ENCODE measurements at regions not wholly inside any gene's neighbourhood (a gene's known extent, or its start where the extent isn't known, plus 50 kb on each side); places are given as distances from the start of the nearest gene placed in this dataset.

DNA sequence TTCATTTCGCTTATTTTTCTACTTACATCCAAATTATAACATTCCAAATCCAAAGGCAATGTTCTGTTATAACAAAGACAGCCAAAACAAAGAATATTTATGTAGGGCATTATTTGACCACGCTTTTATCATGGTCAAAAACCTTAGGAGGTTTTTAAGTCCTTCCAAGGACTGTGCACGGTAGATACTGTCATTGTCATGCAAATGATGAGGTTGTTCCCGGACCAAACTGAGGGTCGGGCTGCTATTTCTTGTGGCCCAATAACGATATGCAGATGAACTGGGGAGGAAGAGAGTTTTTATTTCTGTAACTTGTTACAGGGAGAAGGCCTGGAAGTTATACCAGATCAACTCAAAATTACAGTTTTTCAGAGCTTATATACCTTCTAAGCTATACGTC lies 56.6 kb upstream of the STEAP4 start:
- intact Hi-C loops (cut with micrococcal nuclease) (no loop called here), dilution Hi-C loops (cut with MboI; ENCODE audit: extremely low pct_ligation_motif_present, low sequenced_read_pairs) (no loop called here)
- Histone ChIP-seq H2AFZ (ENCODE audit: low read depth, low read length) (no peak overlapping the region), H3K79me2 (ENCODE audit: control insufficient read depth, insufficient read depth, low read length) (no peaks in the 10 kb centered on the region), H3K9me1 (replicated peaks; ENCODE audit: control insufficient read depth, extremely low read depth, insufficient read depth, low read length) (no peaks in the 10 kb centered on the region), H3K27ac (ENCODE audit: insufficient read depth, low read depth, low read length) (no peak overlapping the region), H3K4me3 (replicated peaks in 1 of 3; ENCODE audit: insufficient read depth in 1 of 3, low read depth in 1 of 3, low read length in 3 of 3) (no peak overlapping the region), H3K4me2 (ENCODE audit: insufficient read depth, low read length) (no peak overlapping the region), H3K27me3 (ENCODE audit: control insufficient read depth in 2 of 2, insufficient read depth in 2 of 2, low read length in 2 of 2) (no peaks in the 10 kb centered on the region), H3K9ac (replicated peaks; ENCODE audit: extremely low read depth, insufficient read depth, low read length) (no peak overlapping the region), H3K36me3 (ENCODE audit: control insufficient read depth in 2 of 2, extremely low read depth in 1 of 2, insufficient read depth in 2 of 2, low read length in 2 of 2) (no peaks in the 10 kb centered on the region), H3K9me3 (replicated peaks; ENCODE audit: control insufficient read depth, insufficient read depth, low read length) (no peaks in the 10 kb centered on the region), H4K20me1 (replicated peaks; ENCODE audit: control insufficient read depth, extremely low read depth, insufficient read depth, low read length) (no peaks in the 10 kb centered on the region), H3K4me1 (ENCODE audit: control insufficient read depth, extremely low read depth, insufficient read depth, low read length) (no peaks in the 10 kb centered on the region)
- ChIA-PET CTCF (no interaction called here), POLR2A (no interaction called here)
- BruUV-seq (replicated peaks) = no TSS peak
- DNase-seq (ENCODE audit: low read depth, low spot score) (no peak), FAIRE-seq (no peak)
- TF ChIP-seq POLR2AphosphoS5 (IDR thresholded peaks at IDR 0.05; ENCODE audit: insufficient read depth, low read depth, low read length) = no peak

DNA sequence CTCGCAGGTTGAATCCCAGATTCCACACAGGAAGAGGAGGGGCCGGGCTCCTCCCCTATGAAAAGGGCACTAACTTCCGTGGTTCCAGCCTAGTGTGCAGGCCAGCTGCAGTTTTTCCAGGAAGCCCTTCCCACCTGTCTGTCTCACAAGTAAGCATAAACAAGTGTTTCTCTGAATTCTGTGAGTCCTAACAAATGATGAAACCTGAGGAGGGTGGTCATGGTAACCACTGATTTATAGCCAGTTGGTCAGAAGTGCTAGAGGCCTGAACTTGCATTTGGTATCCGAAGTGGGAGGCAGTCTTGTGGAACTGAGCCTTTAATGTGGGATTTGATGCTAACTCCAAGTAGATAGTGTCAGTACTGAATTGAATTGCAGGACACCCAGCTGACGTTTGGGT lies 54.7 kb upstream of the STEAP4 start:
- ChIA-PET POLR2A (no interaction called here), CTCF (interaction anchor here (1.0 to 1.2 kb wide), 2 partner anchors 8 to 14 kb away, joined by 3 read pairs; no protein-coding TSS in a partner anchor)
- no peak overlapping the region for H3K4me2 ChIP-seq (ENCODE audit: insufficient read depth, low read length)
- FAIRE-seq (no peak), DNase-seq (ENCODE audit: low read depth, low spot score) (no peak)
- H3K27me3 ChIP-seq (ENCODE audit: control insufficient read depth in 2 of 2, insufficient read depth in 2 of 2, low read length in 2 of 2) = no peaks in the 10 kb centered on the region
- no peaks in the 10 kb centered on the region for H3K36me3 ChIP-seq (ENCODE audit: control insufficient read depth in 2 of 2, extremely low read depth in 1 of 2, insufficient read depth in 2 of 2, low read length in 2 of 2)
- no peaks in the 10 kb centered on the region for H3K79me2 ChIP-seq (ENCODE audit: control insufficient read depth, insufficient read depth, low read length)
- H3K9ac ChIP-seq (replicated peaks; ENCODE audit: extremely low read depth, insufficient read depth, low read length) = no peak overlapping the region
- no peak overlapping the region for H3K27ac ChIP-seq (ENCODE audit: insufficient read depth, low read depth, low read length)
- no peak overlapping the region for H3K4me3 ChIP-seq (replicated peaks in 1 of 3; ENCODE audit: insufficient read depth in 1 of 3, low read depth in 1 of 3, low read length in 3 of 3)
- dilution Hi-C loops (cut with MboI; ENCODE audit: extremely low pct_ligation_motif_present, low sequenced_read_pairs) = no loop called here
- H3K4me1 ChIP-seq (ENCODE audit: control insufficient read depth, extremely low read depth, insufficient read depth, low read length) = no peaks in the 10 kb centered on the region
- H2AFZ ChIP-seq (ENCODE audit: low read depth, low read length) = no peak overlapping the region
- H3K9me3 ChIP-seq (replicated peaks; ENCODE audit: control insufficient read depth, insufficient read depth, low read length) = no peaks in the 10 kb centered on the region
- no peaks in the 10 kb centered on the region for H3K9me1 ChIP-seq (replicated peaks; ENCODE audit: control insufficient read depth, extremely low read depth, insufficient read depth, low read length)
- no peaks in the 10 kb centered on the region for H4K20me1 ChIP-seq (replicated peaks; ENCODE audit: control insufficient read depth, extremely low read depth, insufficient read depth, low read length)
- no peak for TF ChIP-seq FOS (IDR thresholded peaks at IDR 0.05; ENCODE audit: borderline replicate concordance, insufficient read depth, low read length)
- BruUV-seq (replicated peaks) = no TSS peak
- intact Hi-C loops (cut with micrococcal nuclease) = no loop called here
